ENCODE measurements at regions not wholly inside any gene's neighbourhood (a gene's known extent, or its start where the extent isn't known, plus 50 kb on each side); places are given as distances from the start of the nearest gene placed in this dataset.

DNA sequence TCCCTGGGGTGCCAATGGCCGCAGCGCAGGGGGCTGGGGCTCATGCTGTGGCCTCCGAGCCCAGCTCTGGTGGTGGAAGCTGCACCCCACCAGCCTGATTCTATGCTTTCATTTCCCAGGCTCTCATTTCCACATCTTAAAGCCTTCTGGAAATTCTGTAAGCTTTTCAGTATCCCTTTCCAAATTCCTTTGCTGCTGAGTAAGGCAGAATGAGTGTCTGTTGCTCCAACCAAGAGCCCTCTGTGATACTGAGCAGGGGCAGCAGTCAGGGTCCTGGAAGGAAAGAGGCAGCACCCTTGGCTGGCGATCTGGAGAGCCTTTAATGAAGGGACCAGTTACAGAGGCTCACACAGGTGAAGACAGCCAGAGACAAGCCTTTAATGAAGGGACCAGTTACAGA is 79.5 kb upstream of the FOXF1 start:
- no peak overlapping the region for H3K4me3 ChIP-seq (ENCODE audit: low read depth, poor library complexity, severe bottlenecking)
- intact Hi-C loops (cut with DNase I; ENCODE audit: low total_unique reads): no loop called here
- WGBS, 2 donors: 84 to 86% methylated on average over 4 of the region's 4 CpGs
- TF ChIP-seq POLR2A (IDR thresholded peaks at IDR 0.05): no peak
- TF ChIP-seq, protein P1, sequence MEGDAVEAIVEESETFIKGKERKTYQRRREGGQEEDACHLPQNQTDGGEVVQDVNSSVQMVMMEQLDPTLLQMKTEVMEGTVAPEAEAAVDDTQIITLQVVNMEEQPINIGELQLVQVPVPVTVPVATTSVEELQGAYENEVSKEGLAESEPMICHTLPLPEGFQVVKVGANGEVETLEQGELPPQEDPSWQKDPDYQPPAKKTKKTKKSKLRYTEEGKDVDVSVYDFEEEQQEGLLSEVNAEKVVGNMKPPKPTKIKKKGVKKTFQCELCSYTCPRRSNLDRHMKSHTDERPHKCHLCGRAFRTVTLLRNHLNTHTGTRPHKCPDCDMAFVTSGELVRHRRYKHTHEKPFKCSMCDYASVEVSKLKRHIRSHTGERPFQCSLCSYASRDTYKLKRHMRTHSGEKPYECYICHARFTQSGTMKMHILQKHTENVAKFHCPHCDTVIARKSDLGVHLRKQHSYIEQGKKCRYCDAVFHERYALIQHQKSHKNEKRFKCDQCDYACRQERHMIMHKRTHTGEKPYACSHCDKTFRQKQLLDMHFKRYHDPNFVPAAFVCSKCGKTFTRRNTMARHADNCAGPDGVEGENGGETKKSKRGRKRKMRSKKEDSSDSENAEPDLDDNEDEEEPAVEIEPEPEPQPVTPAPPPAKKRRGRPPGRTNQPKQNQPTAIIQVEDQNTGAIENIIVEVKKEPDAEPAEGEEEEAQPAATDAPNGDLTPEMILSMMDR (IDR thresholded peaks at IDR 0.05): no peak
- no peak for DNase-seq (ENCODE audit: low spot score in 2 of 2)

DNA sequence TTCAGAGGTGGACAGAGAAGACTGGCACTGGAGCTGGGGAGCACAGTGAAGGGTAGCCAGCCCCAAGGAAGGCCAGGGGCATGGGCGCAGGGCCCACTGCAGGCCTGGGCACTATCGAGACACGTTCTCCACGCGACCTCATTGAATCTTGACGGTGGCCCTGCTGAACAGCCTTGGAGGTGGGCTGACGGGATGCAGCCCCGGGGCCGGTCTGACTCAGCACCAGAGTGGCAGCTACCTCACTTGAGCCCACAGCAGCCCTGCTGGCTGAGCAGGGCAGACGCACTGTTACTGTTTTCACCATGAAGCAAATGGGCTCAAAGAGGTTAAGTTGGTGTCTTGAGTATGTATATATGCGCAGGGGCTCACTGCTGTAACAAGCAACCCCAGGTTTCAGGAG is 78.8 kb upstream of the FOXF1 start:
- no peak for TF ChIP-seq POLR2A (IDR thresholded peaks at IDR 0.05)
- TF ChIP-seq, protein P1 (IDR thresholded peaks at IDR 0.05): no peak
- intact Hi-C loops (cut with DNase I; ENCODE audit: low total_unique reads): no loop called here
- WGBS, 2 donors: 79 to 81% methylated on average over 11 of the region's 11 CpGs
- no peak for DNase-seq (ENCODE audit: low spot score in 2 of 2)
- H3K4me3 ChIP-seq (ENCODE audit: low read depth, poor library complexity, severe bottlenecking): no peak overlapping the region

DNA sequence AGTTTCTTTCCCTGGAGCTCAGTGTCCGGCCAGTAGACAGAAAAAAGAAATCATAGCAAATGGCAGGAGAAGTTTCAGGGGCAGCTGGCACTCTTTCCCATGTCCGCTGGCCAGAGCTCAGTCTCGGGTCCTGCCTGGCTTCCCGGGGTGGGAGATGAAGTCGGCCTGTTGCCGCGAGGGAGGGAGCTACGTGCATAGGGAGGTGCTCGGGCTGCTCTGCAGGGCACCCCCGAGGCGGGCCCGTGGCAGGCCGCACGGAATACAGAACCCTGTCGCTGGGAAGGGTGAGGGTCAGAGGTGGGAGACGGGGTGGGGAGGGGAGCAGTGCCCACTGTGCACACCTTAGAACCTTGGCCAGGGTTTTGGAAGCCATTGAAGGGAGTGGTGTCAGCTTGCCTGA is 78.3 kb upstream of the FOXF1 start:
- intact Hi-C loops (cut with DNase I; ENCODE audit: low total_unique reads): no loop called here
- no peak for TF ChIP-seq POLR2A (IDR thresholded peaks at IDR 0.05)
- TF ChIP-seq, protein P1 (IDR thresholded peaks at IDR 0.05): no peak

DNA sequence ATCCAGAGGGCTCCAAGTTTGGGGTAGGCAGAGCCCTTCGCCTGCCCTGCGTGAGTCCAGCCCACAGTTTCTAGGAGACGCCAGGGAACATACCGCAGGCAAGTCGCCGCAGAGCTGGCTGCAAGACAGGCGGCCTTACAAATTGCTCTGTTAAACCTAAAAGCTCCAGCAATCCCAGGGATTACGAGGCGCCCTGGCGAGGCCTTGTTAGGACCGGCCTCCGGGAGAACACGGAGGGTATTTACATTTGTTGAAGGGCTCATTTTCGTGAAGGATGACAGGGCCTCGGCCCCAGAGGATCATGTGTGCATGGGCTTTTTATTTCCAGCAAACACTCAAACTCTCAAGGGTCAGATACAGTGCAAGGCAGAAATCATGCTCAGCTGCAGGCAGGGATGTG is 77.6 kb upstream of the FOXF1 start:
- no peak for TF ChIP-seq POLR2A (IDR thresholded peaks at IDR 0.05)
- TF ChIP-seq, protein P1 (IDR thresholded peaks at IDR 0.05): no peak
- DNase-seq (ENCODE audit: low spot score in 2 of 2): no peak
- H3K4me3 ChIP-seq (ENCODE audit: low read depth, poor library complexity, severe bottlenecking): no peak overlapping the region
- 36 to 56% methylated on average over 15 of the region's 15 CpGs for WGBS, 2 donors
- intact Hi-C loops (cut with DNase I; ENCODE audit: low total_unique reads): no loop called here

More for the DNA sequence above, 78.3 kb upstream of the FOXF1 start:
- WGBS, 2 donors: 87 to 89% methylated on average over 16 of the region's 16 CpGs
- DNase-seq (ENCODE audit: low spot score in 2 of 2): no peak
- H3K4me3 ChIP-seq (ENCODE audit: low read depth, poor library complexity, severe bottlenecking): no peak overlapping the region

DNA sequence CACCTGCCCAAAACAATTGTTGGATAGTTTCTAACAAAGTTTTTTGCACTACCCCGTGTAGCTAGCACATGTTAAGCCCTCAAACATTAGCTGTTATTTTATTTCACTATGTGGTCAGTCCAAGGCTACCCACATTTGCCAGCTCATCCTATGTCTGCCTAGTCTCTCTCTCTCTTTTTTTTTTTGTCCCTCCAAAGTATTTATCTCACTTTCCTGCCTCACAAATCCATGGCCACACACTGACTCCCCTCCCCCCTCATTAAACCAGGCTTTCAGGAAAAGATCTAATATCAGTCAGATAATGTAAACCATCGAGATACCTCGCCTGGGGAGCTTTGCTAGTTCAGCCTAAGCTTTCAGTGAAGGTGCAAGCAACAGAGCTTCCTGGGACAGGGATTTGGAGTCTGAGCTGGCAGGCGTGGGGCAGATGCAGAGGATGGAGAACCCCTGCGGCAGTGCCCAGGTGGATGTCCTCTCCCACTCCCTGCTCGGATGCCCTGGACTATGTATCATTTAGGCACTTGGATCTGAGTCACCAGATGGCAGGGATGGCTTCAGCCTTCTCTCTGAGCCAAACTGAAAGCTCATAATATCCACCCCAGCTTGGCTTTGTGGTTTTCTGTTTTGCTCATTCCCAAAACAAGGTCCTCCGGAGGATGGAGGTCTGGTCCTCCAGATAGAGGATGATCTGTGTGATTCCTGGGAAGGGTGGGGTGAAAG is 73.7 kb upstream of the FOXF1 start:
- intact Hi-C loops (cut with DNase I; ENCODE audit: low total_unique reads): no loop called here
- TF ChIP-seq, protein P1 (IDR thresholded peaks at IDR 0.05): no peak
- TF ChIP-seq POLR2A (IDR thresholded peaks at IDR 0.05): no peak
- DNase-seq (ENCODE audit: low spot score in 2 of 2): no peak
- 70 to 72% methylated on average over 7 of the region's 7 CpGs for WGBS, 2 donors
- no peak overlapping the region for H3K4me3 ChIP-seq (ENCODE audit: low read depth, poor library complexity, severe bottlenecking)

DNA sequence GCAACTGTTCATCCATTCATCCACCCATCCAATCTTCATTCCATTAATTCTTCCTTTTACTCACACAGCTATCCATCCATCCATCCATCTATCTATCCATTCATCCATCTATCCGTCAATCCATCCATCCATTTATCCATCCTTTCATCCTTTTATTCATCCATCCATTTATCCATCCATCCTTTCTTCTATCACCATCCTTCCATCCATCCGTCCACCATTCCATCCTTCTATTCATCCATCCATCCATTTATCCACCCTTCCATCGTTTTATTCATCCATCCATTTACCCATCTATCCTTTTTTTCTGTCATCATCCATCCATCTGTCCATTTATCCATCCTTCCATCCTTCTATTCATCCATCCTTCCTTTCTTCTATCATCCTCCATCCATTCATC is 73.0 kb upstream of the FOXF1 start:
- WGBS, 2 donors: 77 to 83% methylated on average over 3 of the region's 3 CpGs
- no peak overlapping the region for H3K4me3 ChIP-seq (ENCODE audit: low read depth, poor library complexity, severe bottlenecking)
- intact Hi-C loops (cut with DNase I; ENCODE audit: low total_unique reads): no loop called here
- DNase-seq (ENCODE audit: low spot score in 2 of 2): no peak
- TF ChIP-seq, protein P1 (IDR thresholded peaks at IDR 0.05): no peak
- no peak for TF ChIP-seq POLR2A (IDR thresholded peaks at IDR 0.05)

Measured in lower leg skin (tissue), 4 donors.